Heart left ventricle (tissue), 16 donors: ENCODE measurements at regions not wholly inside any gene's neighbourhood (a gene's known extent, or its start where the extent isn't known, plus 50 kb on each side); places are given as distances from the start of the nearest gene placed in this dataset.

Source experiments
- ATAC-seq, 4 donors: fragments of 200-7000 bp; cut with Tn5 transposase; one replicate each; pipeline ENCODE4 v1.9.1; 2020 to 2022; ENCODE audit warnings: moderate library complexity in 4 of 4, mild to moderate bottlenecking in 3 of 4, moderate number of reproducible peaks in 1 of 4
- DNase-seq, 5 donors: peaks; one replicate each; pipeline ENCODE4 v3.0.0-alpha.2; 2020
- H3K27ac ChIP-seq, 12 donors: fragments of 200-600 bp; sonication (generic) in 4 of 12; one replicate each; pipeline versions ENCODE4 v1.5.0 to v1.8.0; 2016 to 2022; ENCODE audit warnings: mild to moderate bottlenecking in 2 of 12
- H3K27me3 ChIP-seq, 9 donors: fragments of 200-600 bp; sonication (generic) in 2 of 9; one replicate each; pipeline versions ENCODE4 v1.5.1 to v1.8.0; 2016 to 2022; ENCODE audit warnings: mild to moderate bottlenecking in 3 of 9
- H3K36me3 ChIP-seq, 9 donors: fragments of 200-600 bp; sonication (generic) in 2 of 9; one replicate each; pipeline versions ENCODE4 v1.5.0 to v1.8.0; 2018 to 2022; ENCODE audit warnings: mild to moderate bottlenecking in 2 of 9
- H3K4me1 ChIP-seq, 12 donors: fragments of 200-600 bp; sonication (generic) in 4 of 12; one replicate each; pipeline versions ENCODE4 v1.5.0 to v1.8.0; 2016 to 2022; ENCODE audit warnings: mild to moderate bottlenecking in 3 of 12
- H3K4me3 ChIP-seq, 12 donors: fragments of 200-600 bp; sonication (generic) in 4 of 12; one replicate each; pipeline versions ENCODE4 v1.5.0 to v1.8.0; 2017 to 2022; ENCODE audit warnings: mild to moderate bottlenecking in 9 of 12, moderate library complexity in 4 of 12
- H3K9me3 ChIP-seq, 12 donors: fragments of 200-600 bp; sonication (generic) in 4 of 12; one replicate each; pipeline versions ENCODE4 v1.5.0 to v1.8.0; 2016 to 2022; ENCODE audit warnings: mild to moderate bottlenecking in 1 of 12
- CTCF ChIP-seq, 12 donors: fragments of 200-600 bp; sonication (generic) in 4 of 12; IDR thresholded peaks; one replicate each; pipeline versions ENCODE4 v1.5.0 to v1.8.0; 2018 to 2022; ENCODE audit warnings: antibody characterized with exemption in 12 of 12, mild to moderate bottlenecking in 5 of 12
- POLR2A ChIP-seq, 2 donors: fragments of 450-650 bp; IDR thresholded peaks; one replicate each; pipeline ENCODE4 v1.6.1; 2017; ENCODE audit warnings: antibody characterized with exemption in 2 of 2, mild to moderate bottlenecking in 2 of 2, moderate library complexity in 2 of 2
- WGBS, 4 donors: extraction: QIAGEN DNeasy Blood & Tissue Kit in 2 of 4; methylation state at CpG; one replicate each; pipeline versions ENCODE4 v1.1.5 to v1.1.7; 2013 to 2018; 5-methylcytosine and 5-hydroxymethylcytosine counted together
- intact Hi-C, 10 donors: fragments of 100-400 bp; cut with DNase I; formaldehyde crosslinking; loops; one replicate each; pipeline versions ENCODE4 v1.11.1 to v1.14.2; 2022
- donor health status: ischemic (EF 13 %, LVEDD 7.1; RV severe dilation, severe dysfunction).
- donor health status: healthy with polysubstance abuse.
- donor health status: DM: no; HTN: yes; CAD: no.
- donor health status: DM: no; HTN: no; CAD: no.
- donor health status: ischemic (EF 25% LVEDD 6.9; RV normal size, moderate dysfunction).
- donor health status: ischemic (EF 25% LVEDD 5.7; RV mildly dilated, moderate dysfunction).
- donor health status: healthy.
- donor health status: DM: yes; HTN: yes; CAD: no.
- donor health status: ischemic (EF 35%, LVEDD 5.7; RV mildly dilated, moderate dysfunction).
- donor health status: nonischemic (EF 11% LVEDD 7.7; RV severe dilation, severe dysfunction).
- donor health status: DM: yes; HTN: yes; CAD: no.
- donor health status: PGD.
- donor health status: ischemic (EF 29% LVEDD 5.4; RV normal size, mild dysfunction).
- donor health status: nonischemic (EF 23%, LVEDD 6.1; RV moderate dilation, normal function).

- TF ChIP-seq POLR2A (IDR thresholded peaks at IDR 0.05): no peak
- TF ChIP-seq CTCF (IDR thresholded peaks at IDR 0.05): no peak
- Histone ChIP-seq H3K4me1 (peaks cover 0 to 3% (median 0%) of the 10 kb centered on the region in 12 donors), H3K4me3 (no peak overlapping the region), H3K27me3 (no peaks in the 10 kb centered on the region), H3K27ac (no peak overlapping the region), H3K9me3 (peaks cover 0 to 2% (median 0%) of the 10 kb centered on the region in 12 donors), H3K36me3 (no peaks in the 10 kb centered on the region)
- 57 to 67% (median 65%) methylated on average over 1 of the region's 1 CpG for WGBS, 4 donors
- DNase-seq (no peak), ATAC-seq (peak in 1 of 4 donors; percentile 44)
- intact Hi-C loops: no loop called here
Measured at GRCh38 chr10:121418126-121418777, 180.0 kb downstream of the FGFR2 start.

- H3K27ac ChIP-seq: no peak overlapping the region
- no peaks in the 10 kb centered on the region for H3K9me3 ChIP-seq
- 68 to 77% (median 73%) methylated on average over 3 of the region's 3 CpGs for WGBS, 4 donors
- DNase-seq (no peak), ATAC-seq (no peak)
- no peak overlapping the region for H3K4me3 ChIP-seq
- peaks cover 0 to 3% (median 0%) of the 10 kb centered on the region in 12 donors for H3K4me1 ChIP-seq
- H3K27me3 ChIP-seq: no peaks in the 10 kb centered on the region
- no peaks in the 10 kb centered on the region for H3K36me3 ChIP-seq
- no peak for TF ChIP-seq POLR2A (IDR thresholded peaks at IDR 0.05)
- intact Hi-C loops: no loop called here
Measured at GRCh38 chr10:121420006-121420405, 178.2 kb downstream of the FGFR2 start.

GRCh38 chr10:121422096-121422495 is 176.1 kb downstream of the FGFR2 start:
- intact Hi-C loops: no loop called here
- Histone ChIP-seq H3K4me3 (no peak overlapping the region), H3K9me3 (no peaks in the 10 kb centered on the region), H3K36me3 (no peaks in the 10 kb centered on the region), H3K27me3 (no peaks in the 10 kb centered on the region), H3K4me1 (peaks cover 0 to under 1% (median 0%) of the 10 kb centered on the region in 12 donors), H3K27ac (no peak overlapping the region)
- TF ChIP-seq CTCF (IDR thresholded peaks at IDR 0.05): no peak
- TF ChIP-seq POLR2A (IDR thresholded peaks at IDR 0.05): no peak
- 86 to 91% (median 87%) methylated on average over 7 of the region's 7 CpGs for WGBS, 4 donors
- ATAC-seq: no peak
- no peak for DNase-seq

- H3K4me1 ChIP-seq: no peaks in the 10 kb centered on the region
- no peak for TF ChIP-seq CTCF (IDR thresholded peaks at IDR 0.05)
- TF ChIP-seq POLR2A (IDR thresholded peaks at IDR 0.05): no peak
- no peaks in the 10 kb centered on the region for H3K36me3 ChIP-seq
- intact Hi-C loops: no loop called here
- no peak overlapping the region for H3K4me3 ChIP-seq
- ATAC-seq: no peak
- 59 to 76% (median 65%) methylated on average over 4 of the region's 4 CpGs for WGBS, 4 donors
- H3K27me3 ChIP-seq: no peaks in the 10 kb centered on the region
- H3K9me3 ChIP-seq: no peaks in the 10 kb centered on the region
- no peak for DNase-seq
- H3K27ac ChIP-seq: peak overlapping the region in 1 of 12 donors; percentile 62
Measured at GRCh38 chr10:121425623-121426022, 172.6 kb downstream of the FGFR2 start.

GRCh38 chr10:121426307-121426706 is 171.9 kb downstream of the FGFR2 start:
- Histone ChIP-seq H3K27me3 (no peaks in the 10 kb centered on the region), H3K9me3 (no peaks in the 10 kb centered on the region), H3K4me1 (no peaks in the 10 kb centered on the region), H3K4me3 (no peak overlapping the region), H3K36me3 (no peaks in the 10 kb centered on the region), H3K27ac (peak overlapping the region in 1 of 12 donors; percentile 32)
- no peak for TF ChIP-seq CTCF (IDR thresholded peaks at IDR 0.05)
- no peak for TF ChIP-seq POLR2A (IDR thresholded peaks at IDR 0.05)
- intact Hi-C loops: no loop called here
- WGBS, 4 donors: 66 to 85% (median 77%) methylated on average over 5 to 7 of the region's 7 CpGs
- no peak for DNase-seq
- ATAC-seq: no peak
